Hepatocyte (in vitro differentiated cells): ENCODE measurements at regions not wholly inside any gene's neighbourhood (a gene's known extent, or its start where the extent isn't known, plus 50 kb on each side); places are given as distances from the start of the nearest gene placed in this dataset.

ENCODE experiments used
- DNase-seq: peaks from one replicate; pipeline ENCODE4 v3.0.0-alpha.2; 2016; ENCODE audit warnings: low spot score
- H2AFZ ChIP-seq: fragments of 200-600 bp; sonication (generic); 2 replicates; pipeline ENCODE4 v1.6.0; 2016; ENCODE audit warnings: antibody characterized with exemption, mild to moderate bottlenecking
- H3K27ac ChIP-seq: fragments of 200-600 bp; sonication (generic); 2 replicates; pipeline ENCODE4 v1.5.1; 2016; ENCODE audit warnings: mild to moderate bottlenecking
- H3K27me3 ChIP-seq: fragments of 200-600 bp; sonication (generic); 2 replicates; pipeline ENCODE4 v1.6.1; 2016
- H3K36me3 ChIP-seq: fragments of 200-600 bp; sonication (generic); replicated peaks from 2 replicates; pipeline ENCODE4 v1.5.1; 2016; ENCODE audit warnings: low read depth; ENCODE audit not compliant: insufficient read depth
- H3K4me1 ChIP-seq: fragments of 200-600 bp; sonication (generic); 2 replicates; pipeline ENCODE4 v1.5.1; 2016; ENCODE audit warnings: mild to moderate bottlenecking, moderate library complexity; ENCODE audit not compliant: insufficient read depth
- H3K4me2 ChIP-seq: fragments of 200-600 bp; sonication (generic); 2 replicates; pipeline ENCODE4 v1.6.0; 2016
- H3K4me3 ChIP-seq: fragments of 200-600 bp; sonication (generic); 2 replicates; pipeline ENCODE4 v1.5.1; 2016; ENCODE audit warnings: mild to moderate bottlenecking
- H3K79me2 ChIP-seq: fragments of 200-600 bp; sonication (generic); 2 replicates; pipeline ENCODE4 v1.6.0; 2017; ENCODE audit warnings: mild to moderate bottlenecking
- H3K9me2 ChIP-seq: fragments of 200-600 bp; sonication (generic); replicated peaks from 2 replicates; pipeline ENCODE4 v1.6.0; 2017; ENCODE audit warnings: mild to moderate bottlenecking; ENCODE audit not compliant: insufficient read depth
- H3K9me3 ChIP-seq: fragments of 200-600 bp; sonication (generic); 2 replicates; pipeline ENCODE4 v1.5.1; 2016; ENCODE audit warnings: low read depth, mild to moderate bottlenecking
- H4K20me1 ChIP-seq: fragments of 200-600 bp; sonication (generic); 2 replicates; pipeline ENCODE4 v1.6.0; 2016; ENCODE audit warnings: mild to moderate bottlenecking; ENCODE audit not compliant: insufficient read depth, poor library complexity, severe bottlenecking
- CTCF ChIP-seq: fragments of 200-600 bp; sonication (generic); IDR thresholded peaks from 2 replicates; pipeline ENCODE4 v1.5.1; 2016; ENCODE audit warnings: antibody characterized with exemption, mild to moderate bottlenecking; ENCODE audit not compliant: poor library complexity
- EZH2 ChIP-seq: fragments of 200-600 bp; sonication (generic); IDR thresholded peaks from 2 replicates; pipeline ENCODE4 v1.6.1; 2016; ENCODE audit warnings: antibody characterized with exemption, mild to moderate bottlenecking, borderline replicate concordance
- EZH2phosphoT487 ChIP-seq: fragments of 200-600 bp; sonication (generic); IDR thresholded peaks from one replicate; pipeline ENCODE4 v1.6.1; 2018; ENCODE audit warnings: antibody characterized with exemption, mild to moderate bottlenecking, low read depth, moderate library complexity; ENCODE audit not compliant: unreplicated experiment, severe bottlenecking
- WGBS: methylation state at CpG from one replicate; pipeline ENCODE4 v1.1.6; 2016; ENCODE audit warnings: low lambda C conversion rate; ENCODE audit errors: missing lambda C conversion rate; 5-methylcytosine and 5-hydroxymethylcytosine counted together

GRCh38 chr1:5351366-5351765 lies 640.9 kb downstream of the NPHP4 start:
- Histone ChIP-seq H4K20me1 (no peaks in the 10 kb centered on the region), H3K4me1 (peaks cover 5% of the 10 kb centered on the region), H3K27ac (no peak overlapping the region), H3K9me2 (no peaks in the 10 kb centered on the region), H3K27me3 (no peaks in the 10 kb centered on the region), H3K79me2 (no peaks in the 10 kb centered on the region), H3K4me3 (no peak overlapping the region), H2AFZ (no peak overlapping the region), H3K36me3 (no peaks in the 10 kb centered on the region), H3K9me3 (no peaks in the 10 kb centered on the region), H3K4me2 (no peak overlapping the region)
- 79% methylated on average over 4 of the region's 4 CpGs for WGBS
- no peak for DNase-seq
- TF ChIP-seq EZH2phosphoT487 (no peak), EZH2 (no peak), CTCF (no peak)

- Histone ChIP-seq H3K4me3 (no peak overlapping the region), H3K4me2 (no peak overlapping the region), H3K9me2 (no peaks in the 10 kb centered on the region), H3K79me2 (no peaks in the 10 kb centered on the region), H3K27ac (no peak overlapping the region), H2AFZ (no peak overlapping the region), H4K20me1 (no peaks in the 10 kb centered on the region), H3K4me1 (peaks cover 13% of the 10 kb centered on the region), H3K36me3 (no peaks in the 10 kb centered on the region), H3K27me3 (no peaks in the 10 kb centered on the region), H3K9me3 (no peaks in the 10 kb centered on the region)
- no peak for TF ChIP-seq EZH2
- WGBS: 92% methylated on average over 6 of the region's 6 CpGs
- DNase-seq: no peak
Measured at GRCh38 chr1:5349526-5349925, 642.7 kb downstream of the NPHP4 start.

- H3K4me2 ChIP-seq: no peak overlapping the region
- WGBS: 92% methylated on average over 15 of the region's 15 CpGs
- no peak overlapping the region for H3K4me3 ChIP-seq
- no peak overlapping the region for H3K27ac ChIP-seq
- H3K9me2 ChIP-seq: no peaks in the 10 kb centered on the region
- H3K9me3 ChIP-seq: no peaks in the 10 kb centered on the region
- H3K36me3 ChIP-seq: no peaks in the 10 kb centered on the region
- no peaks in the 10 kb centered on the region for H3K27me3 ChIP-seq
- no peak for TF ChIP-seq CTCF
- no peak for TF ChIP-seq EZH2
- TF ChIP-seq EZH2phosphoT487: no peak
- DNase-seq: no peak
- peaks cover 13% of the 10 kb centered on the region for H3K4me1 ChIP-seq
- no peak overlapping the region for H2AFZ ChIP-seq
- H4K20me1 ChIP-seq: no peaks in the 10 kb centered on the region
- H3K79me2 ChIP-seq: no peaks in the 10 kb centered on the region
Measured at GRCh38 chr1:5348732-5349465, 643.3 kb downstream of the NPHP4 start.

GRCh38 chr1:5347726-5348125 lies 644.5 kb downstream of the NPHP4 start:
- Histone ChIP-seq H3K4me3 (no peak overlapping the region), H3K4me2 (no peak overlapping the region), H2AFZ (no peak overlapping the region), H3K27me3 (no peaks in the 10 kb centered on the region), H3K9me2 (no peaks in the 10 kb centered on the region), H3K4me1 (peaks cover 13% of the 10 kb centered on the region), H3K27ac (no peak overlapping the region), H3K79me2 (no peaks in the 10 kb centered on the region), H3K36me3 (no peaks in the 10 kb centered on the region), H3K9me3 (no peaks in the 10 kb centered on the region), H4K20me1 (no peaks in the 10 kb centered on the region)
- no peak for TF ChIP-seq EZH2phosphoT487
- no peak for TF ChIP-seq CTCF
- TF ChIP-seq EZH2: no peak
- 82% methylated on average over 8 of the region's 8 CpGs for WGBS
- DNase-seq: no peak
